GM19397 (cell line): ENCODE measurements at regions not wholly inside any gene's neighbourhood (a gene's known extent, or its start where the extent isn't known, plus 50 kb on each side); places are given as distances from the start of the nearest gene placed in this dataset.

ENCODE experiments used
- ATAC-seq: cut with Tn5 transposase; IDR thresholded peaks from one replicate; pipeline ENCODE4 v1.9.1; 2021; ENCODE audit warnings: mild to moderate bottlenecking, moderate library complexity; ENCODE audit not compliant: unreplicated experiment

DNA sequence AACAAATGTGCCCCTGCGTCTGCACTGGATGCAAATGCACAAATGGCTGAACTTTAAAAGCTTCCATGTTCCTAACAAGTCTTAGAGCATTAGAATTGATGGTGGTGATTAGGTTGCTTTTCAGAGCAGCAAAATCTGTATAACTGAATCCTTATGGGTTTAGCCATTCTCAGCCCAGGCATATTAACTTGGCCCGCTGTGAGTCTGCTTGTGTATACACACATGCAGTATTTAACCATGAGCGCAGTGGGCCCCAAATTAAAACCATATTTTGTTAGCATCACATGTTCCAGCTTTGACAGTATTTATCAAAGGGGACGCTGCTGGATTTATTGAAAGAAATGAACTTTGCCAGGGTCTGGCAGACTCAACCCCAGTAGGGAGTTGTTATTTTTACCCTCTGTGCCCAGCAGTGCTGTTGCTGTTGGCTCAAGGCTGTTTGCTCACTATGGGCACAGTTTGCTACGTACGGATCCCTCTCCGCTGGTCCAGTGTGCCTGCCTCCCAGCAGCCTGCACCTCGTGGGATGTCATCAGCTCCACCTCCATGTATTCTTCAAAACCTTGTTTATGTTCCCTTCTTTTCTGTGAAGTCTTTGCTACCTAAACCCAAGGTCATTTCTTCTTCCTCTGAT lies 144.7 kb downstream of the QRSL1 start:
- ATAC-seq, result no peak

GRCh38 chr6:106773522-106773921 lies 144.1 kb downstream of the QRSL1 start:
- no peak for ATAC-seq

GRCh38 chr6:106772270-106773142 lies 143.1 kb downstream of the QRSL1 start:
- ATAC-seq, result no peak

DNA sequence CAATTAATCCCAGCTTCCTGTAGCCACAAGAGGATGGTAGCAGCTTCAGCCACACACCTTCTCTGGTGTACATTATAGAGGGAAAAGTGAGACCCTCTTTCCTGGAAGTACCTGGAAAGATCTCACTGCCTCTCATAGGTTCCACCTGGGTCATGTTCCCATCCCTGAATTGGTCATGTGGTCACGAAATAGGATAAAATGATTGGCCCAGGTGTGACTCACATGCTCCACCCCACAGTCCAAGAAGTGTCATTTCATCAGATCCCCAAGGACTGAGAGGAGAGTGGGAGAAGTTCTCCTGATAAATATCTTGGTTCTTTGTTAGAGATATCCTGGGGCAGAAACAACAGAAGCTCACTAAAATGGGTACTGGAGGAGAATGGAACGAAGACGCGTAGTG lies 142.4 kb downstream of the QRSL1 start:
- ATAC-seq, result no peak

DNA sequence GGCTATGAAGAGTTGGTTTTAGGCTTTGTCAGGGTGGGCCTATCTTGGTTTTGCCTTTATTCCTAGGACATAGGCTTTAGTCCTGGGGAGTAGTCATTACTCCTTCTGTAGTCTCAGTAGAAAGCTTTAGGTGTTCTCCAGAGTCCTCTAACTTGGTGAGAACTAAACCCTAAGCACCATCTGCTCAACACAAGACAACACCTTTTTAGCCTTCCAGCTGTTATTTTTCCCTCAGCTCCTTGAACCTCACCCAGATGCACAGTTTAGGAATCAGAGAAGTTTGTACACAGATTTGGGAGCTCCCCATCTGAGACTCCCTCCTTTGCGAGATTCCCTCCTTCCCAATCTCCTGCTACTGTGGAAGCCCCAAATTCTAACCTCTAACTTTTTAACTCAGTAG lies 141.3 kb downstream of the QRSL1 start:
- ATAC-seq, result no peak

GRCh38 chr6:106770081-106770480 lies 140.7 kb downstream of the QRSL1 start:
- no peak for ATAC-seq

DNA sequence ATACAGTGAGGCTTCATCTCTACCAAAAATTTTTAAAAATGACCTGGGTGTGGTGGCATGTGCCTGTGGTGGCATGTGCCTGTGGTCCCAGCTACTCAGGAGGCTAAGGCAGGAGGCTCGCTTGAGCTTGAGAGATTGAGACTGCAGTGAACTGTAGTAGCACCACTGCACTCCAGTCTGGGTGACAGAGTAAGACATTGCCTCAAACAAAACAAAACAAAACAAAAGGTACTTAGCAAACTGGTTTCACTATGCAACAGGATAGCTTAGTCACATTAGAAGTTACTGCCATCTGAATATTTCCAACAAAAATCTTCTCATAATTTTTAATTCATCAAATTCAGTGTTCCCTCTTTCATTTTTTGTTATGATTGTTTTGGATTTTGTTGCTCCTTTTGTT lies 137.9 kb downstream of the QRSL1 start:
- ATAC-seq, result no peak

DNA sequence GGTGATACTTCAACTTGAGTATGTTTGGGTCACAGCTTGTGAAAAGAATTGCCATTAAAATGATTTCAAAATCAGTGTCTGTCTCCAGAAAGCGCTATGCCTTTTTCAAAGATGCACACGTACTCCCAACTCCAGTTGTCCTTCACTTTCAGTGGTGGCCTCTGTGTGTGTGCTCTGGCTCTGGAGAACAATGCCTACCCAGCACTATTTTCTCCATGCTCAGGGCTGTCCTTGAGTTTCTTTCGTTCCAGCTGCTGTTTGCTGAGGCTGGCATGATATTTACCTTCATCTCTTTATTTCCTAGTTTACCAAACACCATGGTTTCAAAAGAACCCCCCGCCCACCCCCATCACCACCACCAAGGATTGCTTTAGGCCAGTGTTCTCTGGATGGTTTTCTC lies 136.8 kb downstream of the QRSL1 start:
- ATAC-seq, result no peak

DNA sequence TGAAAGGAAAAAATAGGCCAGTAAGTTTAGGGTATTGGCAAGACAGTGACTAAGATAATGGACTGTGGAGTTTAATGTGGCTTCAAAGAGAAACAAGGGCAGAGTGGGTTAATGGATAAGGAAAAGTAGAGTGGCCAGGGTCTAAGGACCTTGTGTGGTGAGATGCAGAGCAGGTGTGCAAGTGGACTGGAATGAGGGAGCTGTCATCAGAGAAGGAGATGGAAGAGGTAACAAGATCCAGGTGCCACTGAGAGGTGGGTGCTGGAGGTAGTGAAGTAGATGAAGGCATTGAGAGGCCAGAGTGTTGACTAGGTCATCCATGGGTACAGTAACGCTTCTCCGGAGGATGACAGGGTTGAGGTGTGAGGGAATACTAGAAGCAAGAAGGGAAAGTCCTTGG lies 136.1 kb downstream of the QRSL1 start:
- no peak for ATAC-seq

- no peak for ATAC-seq
Measured at GRCh38 chr6:106764353-106764980, 135.1 kb downstream of the QRSL1 start.

- ATAC-seq, result no peak
Measured at GRCh38 chr6:106763361-106763760, 134.0 kb downstream of the QRSL1 start.

DNA sequence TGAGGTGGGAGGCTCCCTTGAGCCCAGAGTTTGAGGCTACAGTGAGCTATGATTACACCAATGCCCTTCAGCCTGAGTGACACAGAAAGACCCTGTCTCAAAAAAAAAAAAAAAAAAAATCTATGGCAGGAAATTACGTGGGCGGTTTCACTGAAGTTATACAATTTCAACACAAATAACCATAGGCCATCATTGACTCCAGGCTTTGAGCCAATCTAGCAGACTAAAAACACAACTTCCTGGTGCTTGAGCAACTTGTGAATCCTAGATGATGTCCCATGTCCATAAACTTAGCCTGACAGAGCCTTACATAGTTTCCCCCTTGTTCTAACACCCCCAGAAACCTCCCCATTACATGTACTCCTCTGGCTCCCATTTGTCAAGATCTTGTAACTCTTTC lies 131.8 kb downstream of the QRSL1 start:
- ATAC-seq, result no peak

DNA sequence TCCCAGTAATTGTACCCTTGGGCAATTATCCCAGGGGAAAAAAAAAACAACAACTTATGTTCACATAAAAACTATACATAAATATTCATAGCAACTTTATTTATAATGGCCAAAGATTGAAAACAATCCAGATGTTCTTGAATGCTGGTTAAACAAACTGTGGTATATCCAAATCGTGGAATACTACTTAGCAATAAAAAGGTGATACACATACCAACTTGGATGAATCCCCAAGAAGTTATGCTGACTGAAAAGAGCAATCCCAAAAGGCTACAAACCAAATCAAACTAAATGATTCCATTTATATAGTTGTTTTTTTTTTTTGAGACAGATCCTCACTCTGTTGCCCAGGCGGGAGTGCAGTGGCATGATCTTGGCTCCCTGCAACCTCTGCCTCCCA lies 129.7 kb downstream of the QRSL1 start:
- no peak for ATAC-seq

DNA sequence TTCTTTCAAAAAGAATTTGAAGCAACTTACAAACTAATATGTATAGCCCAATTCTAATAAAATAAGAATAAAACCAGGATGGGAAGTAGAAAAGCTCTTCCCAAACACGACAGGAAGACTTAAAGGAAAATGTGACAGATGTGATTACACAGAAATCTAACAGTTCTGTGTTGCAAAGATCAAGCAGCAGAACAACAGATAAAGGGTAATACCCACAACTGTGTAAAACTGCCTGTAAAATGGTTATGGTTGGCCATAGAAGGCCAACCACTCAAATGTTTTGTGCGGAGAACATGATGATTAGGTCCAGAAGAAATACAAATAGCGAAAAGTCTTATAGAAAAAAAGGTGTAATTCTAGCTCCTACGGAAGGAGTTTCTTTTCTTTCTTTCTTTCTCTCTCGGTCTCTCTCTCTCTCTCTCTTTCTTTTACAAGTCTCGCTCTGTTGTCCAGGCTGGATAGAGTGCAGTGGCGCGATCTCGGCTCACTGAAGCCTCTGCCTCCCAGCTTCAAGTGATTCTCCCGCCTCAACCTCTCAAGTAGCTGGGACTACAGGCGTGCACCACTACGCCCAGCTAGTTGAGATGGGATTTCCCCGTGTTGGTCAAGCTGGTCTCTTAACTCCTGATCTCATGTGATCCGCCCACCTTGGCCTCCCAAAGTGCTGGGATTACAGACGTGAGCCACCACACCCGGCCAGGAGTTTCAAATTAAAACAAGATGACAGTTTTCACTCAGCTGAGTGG lies 128.5 kb downstream of the QRSL1 start:
- no peak for ATAC-seq

GRCh38 chr6:106757267-106757666 lies 127.9 kb downstream of the QRSL1 start:
- no peak for ATAC-seq

DNA sequence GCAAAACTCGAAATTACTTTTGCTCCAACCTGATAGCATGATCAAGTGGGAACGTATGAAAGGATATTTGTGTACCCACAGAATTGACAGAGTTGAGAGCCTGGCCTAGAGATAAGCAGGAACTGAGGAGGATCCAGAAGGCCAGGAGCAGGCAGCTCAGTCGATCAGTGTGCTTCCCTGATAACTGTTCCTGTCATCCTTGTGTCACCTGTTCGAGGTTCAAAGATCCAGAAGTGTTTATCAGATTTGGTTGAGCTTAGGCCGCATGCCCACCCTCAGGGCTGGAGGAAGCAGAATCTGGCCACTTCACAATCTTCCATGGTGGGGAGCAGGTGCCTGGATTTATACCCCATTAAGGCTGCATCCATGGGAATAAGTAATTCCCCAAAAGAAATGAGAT lies 124.8 kb downstream of the QRSL1 start:
- ATAC-seq, result no peak

GRCh38 chr6:106752641-106753040 lies 123.3 kb downstream of the QRSL1 start:
- ATAC-seq, result no peak

GRCh38 chr6:106751501-106752252 lies 122.3 kb downstream of the QRSL1 start:
- no peak for ATAC-seq

DNA sequence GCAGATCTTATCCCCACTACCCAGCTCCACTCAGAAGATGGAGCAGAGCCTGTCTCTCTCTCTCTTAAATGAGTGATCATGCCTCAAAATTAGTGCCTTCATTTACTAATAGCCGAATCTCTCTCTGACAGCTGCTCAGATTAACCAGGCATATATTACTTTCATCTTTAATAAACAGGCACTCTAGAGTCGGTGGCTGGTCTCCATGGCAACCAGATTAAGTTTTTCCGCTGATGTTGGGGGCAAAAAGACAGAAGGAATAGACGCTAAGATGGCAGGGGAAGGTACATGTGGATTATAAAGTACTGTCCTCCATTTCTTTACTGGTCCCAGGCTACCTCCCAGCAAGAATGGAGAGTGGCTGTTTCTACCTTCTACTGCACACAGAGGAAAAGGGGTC lies 121.6 kb downstream of the QRSL1 start:
- no peak for ATAC-seq

DNA sequence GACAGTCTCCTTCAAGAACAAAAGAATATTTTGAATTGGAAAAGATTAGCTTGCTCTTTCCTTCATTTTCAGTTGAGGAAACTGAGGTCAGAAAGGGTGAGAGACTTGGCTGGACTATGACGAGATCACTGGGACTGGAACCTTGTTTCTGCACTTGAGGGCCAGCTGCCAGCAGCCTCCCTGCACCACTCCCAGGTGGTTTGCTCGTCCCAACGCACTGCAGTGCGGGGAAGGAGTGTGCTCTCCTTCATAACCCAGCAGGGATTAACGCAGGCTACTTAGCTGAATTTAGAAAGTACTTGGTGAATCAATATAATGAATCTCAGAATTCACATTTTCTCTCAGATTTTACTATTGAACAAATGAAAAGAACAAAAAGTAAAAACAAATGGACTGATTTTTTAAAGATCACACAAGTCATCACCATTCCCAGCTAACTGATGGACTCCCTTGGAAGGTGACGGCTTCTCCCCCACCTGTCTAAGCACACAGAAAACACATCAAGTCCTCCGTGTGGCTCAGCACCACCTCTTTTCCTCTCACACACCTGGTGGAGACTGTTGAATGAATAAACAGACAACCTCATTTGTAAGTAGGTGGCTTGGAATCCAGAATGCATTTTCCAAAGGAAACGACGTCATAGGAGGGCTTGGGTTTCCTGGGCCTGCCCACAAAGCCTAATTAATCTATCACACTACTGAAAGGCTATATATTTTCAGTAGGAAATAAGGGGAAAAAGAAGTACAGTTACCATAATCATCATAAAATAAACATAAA lies 121.0 kb downstream of the QRSL1 start:
- no peak for ATAC-seq
